C4-2B (cell line): ENCODE measurements at regions not wholly inside any gene's neighbourhood (a gene's known extent, or its start where the extent isn't known, plus 50 kb on each side); places are given as distances from the start of the nearest gene placed in this dataset.

Experiments
- CTCF ChIP-seq: fragments of 450-650 bp; conservative IDR thresholded peaks from 2 replicates; pipeline ENCODE4 v1.5.1; 2017; ENCODE audit warnings: mild to moderate bottlenecking
- ZFX ChIP-seq: fragments of 450-650 bp; IDR thresholded peaks from 2 replicates; pipeline ENCODE4 v1.6.1; 2017

- TF ChIP-seq CTCF, result no peak
- TF ChIP-seq ZFX, result no peak
Measured at GRCh38 chr2:8239531-8240088, 442.2 kb upstream of the ID2 start.
